Ovary (tissue), 7 donors: ENCODE measurements at regions not wholly inside any gene's neighbourhood (a gene's known extent, or its start where the extent isn't known, plus 50 kb on each side); places are given as distances from the start of the nearest gene placed in this dataset.

Experiments used
- DNase-seq, 5 donors: peaks; one replicate each; pipeline ENCODE4 v3.0.0-alpha.2; 2019 to 2020
- H3K27ac ChIP-seq, 2 donors: fragments of 200-600 bp; one replicate each; pipeline versions ENCODE4 v1.5.1 to v1.8.0; 2019 to 2022
- H3K27me3 ChIP-seq: fragments of 200-600 bp; one replicate; pipeline ENCODE4 v1.8.0; 2022
- H3K36me3 ChIP-seq: fragments of 200-600 bp; sonication (generic); one replicate; pipeline ENCODE4 v1.5.1; 2019
- H3K4me1 ChIP-seq: one replicate; pipeline ENCODE4 v1.8.1; 2013; ENCODE audit warnings: mild to moderate bottlenecking, moderate library complexity; ENCODE audit not compliant: insufficient read depth
- H3K4me3 ChIP-seq: fragments of 200-600 bp; sonication (generic); one replicate; pipeline ENCODE4 v1.5.1; 2017
- H3K9me3 ChIP-seq, 2 donors: fragments of 200-600 bp in 1 of 2; sonication (generic) in 1 of 2; one replicate each; pipeline versions ENCODE4 v1.5.1 to v1.8.1; 2013 to 2019; ENCODE audit warnings: mild to moderate bottlenecking in 1 of 2, moderate library complexity in 1 of 2
- EP300 ChIP-seq: sonication (generic); formaldehyde crosslinking; IDR thresholded peaks from one replicate; pipeline ENCODE4 v1.6.1; 2017; ENCODE audit warnings: antibody characterized with exemption
- POLR2A ChIP-seq: fragments of 450-650 bp; IDR thresholded peaks from one replicate; pipeline ENCODE4 v1.6.1; 2017; ENCODE audit warnings: antibody characterized with exemption, mild to moderate bottlenecking, moderate library complexity
- WGBS, 3 donors: extraction: QIAGEN DNeasy Blood & Tissue Kit in 1 of 3; methylation state at CpG; one replicate each; pipeline versions ENCODE4 v1.1.5 to v1.1.7; 2013 to 2017; 5-methylcytosine and 5-hydroxymethylcytosine counted together
- intact Hi-C, 4 donors: fragments of 100-400 bp; cut with DNase I; formaldehyde crosslinking; loops; one replicate each; pipeline versions ENCODE4 v1.11.0 to v1.15.1; 2022 to 2023
- TF ChIP-seq, protein P1 (sequence below), 3 donors: fragments of 450-650 bp in 2 of 3; fragments of 200-600 bp in 1 of 3; IDR thresholded peaks; one replicate each; pipeline versions ENCODE4 v1.5.1 to v1.8.0; 2016 to 2022; ENCODE audit warnings: antibody characterized with exemption in 3 of 3, mild to moderate bottlenecking in 1 of 3
- donor health status: DM: no; HTN: no; CAD: no; lungs with moderate emphysema.
- donor health status: DM: no; HTN: no; CAD: no.
- donor health status: Bipolar disorder and iron deficiency.
- donor health status: DM: no; HTN: no; CAD: no.
- donor health status: DM: yes; HTN: yes; CAD: no.

GRCh38 chr7:57198801-57199200 lies 66.6 kb upstream of the ZNF479 start:
- 86 to 90% (median 87%) methylated on average over 9 of the region's 9 CpGs for WGBS, 3 donors
- peaks cover 0 to 7% of the 10 kb centered on the region in 2 donors for H3K9me3 ChIP-seq

DNA sequence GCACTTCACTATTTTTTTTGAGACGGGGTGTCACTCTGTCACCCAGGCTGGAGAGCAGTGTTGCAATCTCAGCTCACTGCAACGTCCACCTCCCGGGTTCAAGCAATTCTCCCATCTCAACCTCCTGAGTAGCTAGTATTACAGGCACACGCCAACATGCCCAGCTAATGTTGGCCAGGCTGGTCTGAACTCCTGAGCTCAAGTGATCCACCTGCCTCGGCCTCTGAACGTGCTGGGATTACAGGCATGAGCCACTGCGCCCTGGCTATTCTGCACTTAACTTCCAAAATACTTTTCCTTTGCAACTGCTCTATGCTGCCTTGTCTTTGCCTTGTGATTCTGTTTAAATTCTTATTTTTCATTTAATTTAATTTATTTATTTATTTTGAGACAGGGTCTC lies 67.0 kb upstream of the ZNF479 start:
- TF ChIP-seq POLR2A (no peak), EP300 (no peak)
- TF ChIP-seq, protein P1, sequence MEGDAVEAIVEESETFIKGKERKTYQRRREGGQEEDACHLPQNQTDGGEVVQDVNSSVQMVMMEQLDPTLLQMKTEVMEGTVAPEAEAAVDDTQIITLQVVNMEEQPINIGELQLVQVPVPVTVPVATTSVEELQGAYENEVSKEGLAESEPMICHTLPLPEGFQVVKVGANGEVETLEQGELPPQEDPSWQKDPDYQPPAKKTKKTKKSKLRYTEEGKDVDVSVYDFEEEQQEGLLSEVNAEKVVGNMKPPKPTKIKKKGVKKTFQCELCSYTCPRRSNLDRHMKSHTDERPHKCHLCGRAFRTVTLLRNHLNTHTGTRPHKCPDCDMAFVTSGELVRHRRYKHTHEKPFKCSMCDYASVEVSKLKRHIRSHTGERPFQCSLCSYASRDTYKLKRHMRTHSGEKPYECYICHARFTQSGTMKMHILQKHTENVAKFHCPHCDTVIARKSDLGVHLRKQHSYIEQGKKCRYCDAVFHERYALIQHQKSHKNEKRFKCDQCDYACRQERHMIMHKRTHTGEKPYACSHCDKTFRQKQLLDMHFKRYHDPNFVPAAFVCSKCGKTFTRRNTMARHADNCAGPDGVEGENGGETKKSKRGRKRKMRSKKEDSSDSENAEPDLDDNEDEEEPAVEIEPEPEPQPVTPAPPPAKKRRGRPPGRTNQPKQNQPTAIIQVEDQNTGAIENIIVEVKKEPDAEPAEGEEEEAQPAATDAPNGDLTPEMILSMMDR (IDR thresholded peaks at IDR 0.05) = no peak
- H3K9me3 ChIP-seq = peaks cover 0 to 10% of the 10 kb centered on the region in 2 donors
- DNase-seq = no peak

More at GRCh38 chr7:57198801-57199200, 66.6 kb upstream of the ZNF479 start:
- H3K27me3 ChIP-seq = no peaks in the 10 kb centered on the region
- H3K36me3 ChIP-seq = no peaks in the 10 kb centered on the region
- H3K27ac ChIP-seq = no peak overlapping the region
- TF ChIP-seq EP300 (no peak), POLR2A (no peak)
- TF ChIP-seq, protein P1 (IDR thresholded peaks at IDR 0.05) = no peak
- DNase-seq = peak in 1 of 5 donors; percentile 8
- intact Hi-C loops = no loop called here
- H3K4me3 ChIP-seq = no peak overlapping the region
- H3K4me1 ChIP-seq = no peaks in the 10 kb centered on the region

GRCh38 chr7:57201021-57201894 lies 69.0 kb upstream of the ZNF479 start:
- Histone ChIP-seq H3K27ac (no peak overlapping the region), H3K9me3 (peaks cover 0 to 11% of the 10 kb centered on the region in 2 donors), H3K36me3 (no peaks in the 10 kb centered on the region), H3K27me3 (no peaks in the 10 kb centered on the region), H3K4me1 (no peaks in the 10 kb centered on the region), H3K4me3 (no peak overlapping the region)
- TF ChIP-seq, protein P1 (IDR thresholded peaks at IDR 0.05) = no peak
- no peak for TF ChIP-seq EP300
- TF ChIP-seq POLR2A = no peak
- 86 to 88% (median 88%) methylated on average over 14 of the region's 14 CpGs for WGBS, 3 donors
- intact Hi-C loops = no loop called here
- DNase-seq = no peak

More for the DNA sequence above, 67.0 kb upstream of the ZNF479 start:
- H3K4me3 ChIP-seq = no peak overlapping the region
- intact Hi-C loops = no loop called here
- no peaks in the 10 kb centered on the region for H3K36me3 ChIP-seq
- no peak overlapping the region for H3K27ac ChIP-seq
- no peaks in the 10 kb centered on the region for H3K4me1 ChIP-seq
- WGBS, 3 donors = 82 to 84% (median 84%) methylated on average over 7 of the region's 7 CpGs
- no peaks in the 10 kb centered on the region for H3K27me3 ChIP-seq

GRCh38 chr7:57201895-57202210 lies 69.6 kb upstream of the ZNF479 start:
- no peaks in the 10 kb centered on the region for H3K4me1 ChIP-seq
- TF ChIP-seq POLR2A (no peak), EP300 (no peak)
- TF ChIP-seq, protein P1 (IDR thresholded peaks at IDR 0.05) = no peak
- H3K36me3 ChIP-seq = no peaks in the 10 kb centered on the region
- H3K9me3 ChIP-seq = peaks cover 0 to 11% of the 10 kb centered on the region in 2 donors
- DNase-seq = no peak
- H3K27me3 ChIP-seq = no peaks in the 10 kb centered on the region
- H3K27ac ChIP-seq = no peak overlapping the region
- intact Hi-C loops = no loop called here
- no peak overlapping the region for H3K4me3 ChIP-seq
- WGBS, 3 donors = 75 to 80% (median 79%) methylated on average over 7 of the region's 7 CpGs
